ENCODE measurements at regions not wholly inside any gene's neighbourhood (a gene's known extent, or its start where the extent isn't known, plus 50 kb on each side); places are given as distances from the start of the nearest gene placed in this dataset.

GRCh38 chr4:54581807-54582206 is 76.0 kb upstream of the KIT start:
- TF ChIP-seq, protein P1, sequence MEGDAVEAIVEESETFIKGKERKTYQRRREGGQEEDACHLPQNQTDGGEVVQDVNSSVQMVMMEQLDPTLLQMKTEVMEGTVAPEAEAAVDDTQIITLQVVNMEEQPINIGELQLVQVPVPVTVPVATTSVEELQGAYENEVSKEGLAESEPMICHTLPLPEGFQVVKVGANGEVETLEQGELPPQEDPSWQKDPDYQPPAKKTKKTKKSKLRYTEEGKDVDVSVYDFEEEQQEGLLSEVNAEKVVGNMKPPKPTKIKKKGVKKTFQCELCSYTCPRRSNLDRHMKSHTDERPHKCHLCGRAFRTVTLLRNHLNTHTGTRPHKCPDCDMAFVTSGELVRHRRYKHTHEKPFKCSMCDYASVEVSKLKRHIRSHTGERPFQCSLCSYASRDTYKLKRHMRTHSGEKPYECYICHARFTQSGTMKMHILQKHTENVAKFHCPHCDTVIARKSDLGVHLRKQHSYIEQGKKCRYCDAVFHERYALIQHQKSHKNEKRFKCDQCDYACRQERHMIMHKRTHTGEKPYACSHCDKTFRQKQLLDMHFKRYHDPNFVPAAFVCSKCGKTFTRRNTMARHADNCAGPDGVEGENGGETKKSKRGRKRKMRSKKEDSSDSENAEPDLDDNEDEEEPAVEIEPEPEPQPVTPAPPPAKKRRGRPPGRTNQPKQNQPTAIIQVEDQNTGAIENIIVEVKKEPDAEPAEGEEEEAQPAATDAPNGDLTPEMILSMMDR (conservative IDR thresholded peaks at IDR 0.05; ENCODE audit: low read depth, low read length) = no peak
- TF ChIP-seq EZH2 (IDR thresholded peaks at IDR 0.05; ENCODE audit: borderline replicate concordance, low read depth, low read length, poor library complexity, severe bottlenecking) = no peak
